Liver (tissue), 8 donors: ENCODE measurements at regions not wholly inside any gene's neighbourhood (a gene's known extent, or its start where the extent isn't known, plus 50 kb on each side); places are given as distances from the start of the nearest gene placed in this dataset.

Experiments
- DNase-seq: peaks from one replicate; pipeline ENCODE4 v3.0.0-alpha.2; 2017; ENCODE audit warnings: low spot score
- H3K27ac ChIP-seq, 2 donors: one replicate each; pipeline ENCODE4 v1.7.0; 2013; ENCODE audit warnings: inconsistent platforms in 2 of 2, low read length in 2 of 2, control low read depth in 1 of 2, low read depth in 1 of 2, mild to moderate bottlenecking in 1 of 2
- H3K27me3 ChIP-seq, 4 donors: one replicate each; pipeline versions ENCODE4 v1.6.1 to v1.7.0; 2013; ENCODE audit warnings: low read length in 3 of 4, inconsistent platforms in 1 of 4, mild to moderate bottlenecking in 1 of 4, moderate library complexity in 1 of 4; ENCODE audit not compliant: control insufficient read depth in 4 of 4, insufficient read depth in 4 of 4
- H3K36me3 ChIP-seq, 4 donors: one replicate each; pipeline versions ENCODE4 v1.6.1 to v1.7.0; 2013; ENCODE audit warnings: low read length in 3 of 4, mild to moderate bottlenecking in 3 of 4, low read depth in 1 of 4, moderate library complexity in 1 of 4; ENCODE audit not compliant: control insufficient read depth in 4 of 4, insufficient read depth in 3 of 4
- H3K4me1 ChIP-seq, 4 donors: one replicate each; pipeline versions ENCODE4 v1.6.1 to v1.7.0; 2013; ENCODE audit warnings: low read length in 3 of 4, mild to moderate bottlenecking in 3 of 4, moderate library complexity in 1 of 4; ENCODE audit not compliant: control insufficient read depth in 4 of 4, insufficient read depth in 4 of 4
- H3K4me3 ChIP-seq, 3 donors: one replicate each; pipeline versions ENCODE4 v1.6.1 to v1.7.0; 2013; ENCODE audit warnings: low read length in 3 of 3, control low read depth in 1 of 3, low read depth in 1 of 3, mild to moderate bottlenecking in 1 of 3
- H3K9ac ChIP-seq, 2 donors: one replicate each; pipeline ENCODE4 v1.7.0; 2013; ENCODE audit warnings: low read length in 2 of 2, mild to moderate bottlenecking in 2 of 2, moderate library complexity in 2 of 2, control low read depth in 1 of 2, low read depth in 1 of 2
- H3K9me3 ChIP-seq, 4 donors: one replicate each; pipeline versions ENCODE4 v1.6.1 to v1.7.0; 2013; ENCODE audit warnings: low read length in 3 of 4; ENCODE audit not compliant: control insufficient read depth in 4 of 4
- ATF3 ChIP-seq: IDR thresholded peaks from 2 replicates; pipeline ENCODE4 v1.6.1; 2016; ENCODE audit warnings: antibody characterized with exemption
- CTCF ChIP-seq: fragments of 150-350 bp; IDR thresholded peaks from 2 replicates; pipeline ENCODE4 v1.5.1; 2017; ENCODE audit warnings: improper control_type of control experiment, low read depth, low read length; ENCODE audit not compliant: missing input control
- EGR1 ChIP-seq, 2 donors: IDR thresholded peaks; 2 replicates each; pipeline ENCODE4 v1.6.1; 2016 to 2018; ENCODE audit warnings: antibody characterized with exemption in 2 of 2, low read depth in 2 of 2
- FOXA1 ChIP-seq: IDR thresholded peaks from 2 replicates; pipeline ENCODE4 v1.6.1; 2016; ENCODE audit warnings: antibody characterized with exemption
- FOXA2 ChIP-seq: IDR thresholded peaks from 2 replicates; pipeline ENCODE4 v1.6.1; 2016; ENCODE audit warnings: antibody characterized with exemption
- GABPA ChIP-seq, 2 donors: IDR thresholded peaks in 1 of 2; conservative IDR thresholded peaks in 1 of 2; 2 replicates each; pipeline ENCODE4 v1.6.1; 2016; ENCODE audit warnings: antibody characterized with exemption in 2 of 2, mild to moderate bottlenecking in 1 of 2, moderate library complexity in 1 of 2
- HNF4A ChIP-seq, 2 donors: conservative IDR thresholded peaks; 2 replicates each; pipeline ENCODE4 v1.6.1; 2016; ENCODE audit warnings: antibody characterized with exemption in 2 of 2, mild to moderate bottlenecking in 2 of 2
- HNF4G ChIP-seq: IDR thresholded peaks from 2 replicates; pipeline ENCODE4 v1.6.1; 2016; ENCODE audit warnings: antibody characterized with exemption
- JUND ChIP-seq, 2 donors: IDR thresholded peaks; 2 replicates each; pipeline ENCODE4 v1.6.1; 2016; ENCODE audit warnings: antibody characterized with exemption in 2 of 2
- MAX ChIP-seq: IDR thresholded peaks from 2 replicates; pipeline ENCODE4 v1.6.1; 2016; ENCODE audit warnings: antibody characterized with exemption
- NR2F2 ChIP-seq: IDR thresholded peaks from 2 replicates; pipeline ENCODE4 v1.6.1; 2016; ENCODE audit warnings: antibody characterized with exemption
- RAD21 ChIP-seq, 2 donors: IDR thresholded peaks; 2 replicates each; pipeline ENCODE4 v1.6.1; 2016; ENCODE audit warnings: antibody characterized with exemption in 2 of 2, mild to moderate bottlenecking in 2 of 2
- REST ChIP-seq: IDR thresholded peaks from 2 replicates; pipeline ENCODE4 v1.6.1; 2016; ENCODE audit warnings: antibody characterized with exemption, mild to moderate bottlenecking
- RXRA ChIP-seq, 2 donors: IDR thresholded peaks; 2 replicates each; pipeline ENCODE4 v1.6.1; 2017 to 2018; ENCODE audit warnings: antibody characterized with exemption in 2 of 2, mild to moderate bottlenecking in 1 of 2
- SP1 ChIP-seq: IDR thresholded peaks from 2 replicates; pipeline ENCODE4 v1.6.1; 2018; ENCODE audit warnings: antibody characterized with exemption, mild to moderate bottlenecking
- TAF1 ChIP-seq: conservative IDR thresholded peaks from 2 replicates; pipeline ENCODE4 v1.6.1; 2016; ENCODE audit warnings: antibody characterized with exemption, mild to moderate bottlenecking
- YY1 ChIP-seq: IDR thresholded peaks from 2 replicates; pipeline ENCODE4 v1.6.1; 2016; ENCODE audit warnings: antibody characterized with exemption, mild to moderate bottlenecking
- ZBTB33 ChIP-seq: IDR thresholded peaks from 2 replicates; pipeline ENCODE4 v1.6.1; 2016; ENCODE audit warnings: antibody characterized with exemption
- WGBS: extraction: QIAGEN DNeasy Blood & Tissue Kit; methylation state at CpG from one replicate; pipeline ENCODE4 v1.1.7; 2013; 5-methylcytosine and 5-hydroxymethylcytosine counted together
- donor health status: healthy.
- donor health status: healthy.
- donor health status: healthy.
- donor health status: healthy.
- donor health status: healthy.

GRCh38 chr6:14817074-14817473, 428.8 kb upstream of the JARID2 start:
- TF ChIP-seq FOXA1 (no peak), RXRA (IDR thresholded peaks at IDR 0.05) (peak; percentile 75 to 88), RAD21 (IDR thresholded peaks at IDR 0.05) (peak in 1 of 2 donors; percentile 37), JUND (IDR thresholded peaks at IDR 0.05) (no peak), MAX (no peak), FOXA2 (no peak), HNF4A (conservative IDR thresholded peaks at IDR 0.05) (peak; percentile 57 to 65), EGR1 (IDR thresholded peaks at IDR 0.05; ENCODE audit: low read depth in 2 of 2) (no peak), TAF1 (no peak), ATF3 (no peak), SP1 (peak; percentile 65), CTCF (no peak), HNF4G (no peak), NR2F2 (no peak), YY1 (no peak)
- Histone ChIP-seq H3K9me3 (no peaks in the 10 kb centered on the region), H3K36me3 (no peaks in the 10 kb centered on the region), H3K27ac (no peak overlapping the region), H3K27me3 (no peaks in the 10 kb centered on the region), H3K4me3 (no peak overlapping the region), H3K9ac (no peak overlapping the region), H3K4me1 (peaks cover 0 to 22% (median 7%) of the 10 kb centered on the region in 4 donors)
- DNase-seq = no peak
- 32% methylated on average over 5 of the region's 5 CpGs for WGBS

- no peaks in the 10 kb centered on the region for H3K36me3 ChIP-seq
- no peak for DNase-seq
- H3K27me3 ChIP-seq = no peaks in the 10 kb centered on the region
- H3K9ac ChIP-seq = no peak overlapping the region
- H3K4me3 ChIP-seq = no peak overlapping the region
- H3K4me1 ChIP-seq = peaks cover 0 to 22% (median 7%) of the 10 kb centered on the region in 4 donors
- no peaks in the 10 kb centered on the region for H3K9me3 ChIP-seq
- TF ChIP-seq REST (no peak), CTCF (no peak), HNF4A (conservative IDR thresholded peaks at IDR 0.05) (peak; percentile 67 to 77), JUND (IDR thresholded peaks at IDR 0.05) (peak; percentile 33 to 49), GABPA (IDR thresholded peaks at IDR 0.05 in 1 of 2, conservative IDR thresholded peaks at IDR 0.05 in 1 of 2) (no peak), EGR1 (IDR thresholded peaks at IDR 0.05; ENCODE audit: low read depth in 2 of 2) (no peak), YY1 (peak; percentile 27), TAF1 (no peak), MAX (peak; percentile 48), RXRA (IDR thresholded peaks at IDR 0.05) (peak; percentile 89 to 91), FOXA2 (no peak), HNF4G (peak; percentile 18), SP1 (peak; percentile 76), RAD21 (IDR thresholded peaks at IDR 0.05) (peak in 1 of 2 donors; percentile 33), FOXA1 (no peak), NR2F2 (no peak), ATF3 (no peak), ZBTB33 (no peak)
- WGBS = 27% methylated on average over 10 of the region's 10 CpGs
- H3K27ac ChIP-seq = no peak overlapping the region
These were observed 427.4 kb upstream of the JARID2 start for GRCh38 chr6:14818422-14818884.
